ENCODE measurements at regions not wholly inside any gene's neighbourhood (a gene's known extent, or its start where the extent isn't known, plus 50 kb on each side); places are given as distances from the start of the nearest gene placed in this dataset.

GRCh38 chr2:12585784-12586183 lies 131.0 kb upstream of the TRIB2 start:
- no peak for TF ChIP-seq CTCF (IDR thresholded peaks at IDR 0.05)
- TF ChIP-seq HDAC2 (IDR thresholded peaks at IDR 0.05): no peak

Data from A549 (cell line).